ENCODE measurements at regions not wholly inside any gene's neighbourhood (a gene's known extent, or its start where the extent isn't known, plus 50 kb on each side); places are given as distances from the start of the nearest gene placed in this dataset.

DNA sequence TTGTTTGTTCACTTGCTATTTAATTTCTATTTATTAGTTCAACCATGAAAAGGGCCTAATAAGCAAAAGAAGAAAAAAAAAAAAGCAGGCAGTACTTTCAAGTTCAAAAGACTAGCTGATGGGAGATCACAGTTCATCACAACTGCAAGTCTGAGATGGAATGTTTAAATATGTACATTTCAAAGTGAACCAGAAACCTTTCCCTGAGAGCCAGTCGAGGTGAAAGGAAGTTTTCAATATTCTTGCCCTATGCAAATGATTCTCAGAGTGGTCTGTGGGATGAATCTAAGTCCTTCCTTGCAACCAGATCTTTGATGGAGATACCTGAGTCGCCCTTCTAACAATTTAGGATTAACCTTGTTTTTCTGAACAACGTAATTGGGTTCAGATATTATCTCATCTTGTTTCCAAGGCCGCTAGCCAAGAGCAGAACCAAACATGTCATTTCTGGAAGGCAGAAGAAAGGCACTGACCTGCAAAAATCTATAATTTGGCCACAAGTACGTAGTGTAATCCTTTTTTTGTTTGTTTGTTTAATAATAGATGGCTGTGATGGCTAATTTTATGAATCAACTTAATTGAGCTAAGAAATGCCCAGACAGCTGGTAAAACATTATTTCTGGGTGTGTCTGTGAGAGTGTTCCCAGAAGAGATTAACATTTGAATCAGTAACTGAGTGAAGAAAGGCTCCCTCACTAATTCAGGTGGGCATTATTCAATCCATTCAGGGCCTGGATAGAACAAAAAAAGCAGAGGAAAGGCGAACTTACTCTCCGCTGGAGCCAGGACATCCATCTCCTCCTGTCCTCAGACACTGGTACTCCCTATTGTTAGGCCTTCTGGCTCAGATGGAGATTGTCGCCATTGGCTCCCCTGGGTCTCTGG, 171.1 kb upstream of the TMPO start:
- no peak for TF ChIP-seq SPI1 (IDR thresholded peaks at IDR 0.05; ENCODE audit: borderline replicate concordance, low read depth, low read length)
- TF ChIP-seq, protein P1, sequence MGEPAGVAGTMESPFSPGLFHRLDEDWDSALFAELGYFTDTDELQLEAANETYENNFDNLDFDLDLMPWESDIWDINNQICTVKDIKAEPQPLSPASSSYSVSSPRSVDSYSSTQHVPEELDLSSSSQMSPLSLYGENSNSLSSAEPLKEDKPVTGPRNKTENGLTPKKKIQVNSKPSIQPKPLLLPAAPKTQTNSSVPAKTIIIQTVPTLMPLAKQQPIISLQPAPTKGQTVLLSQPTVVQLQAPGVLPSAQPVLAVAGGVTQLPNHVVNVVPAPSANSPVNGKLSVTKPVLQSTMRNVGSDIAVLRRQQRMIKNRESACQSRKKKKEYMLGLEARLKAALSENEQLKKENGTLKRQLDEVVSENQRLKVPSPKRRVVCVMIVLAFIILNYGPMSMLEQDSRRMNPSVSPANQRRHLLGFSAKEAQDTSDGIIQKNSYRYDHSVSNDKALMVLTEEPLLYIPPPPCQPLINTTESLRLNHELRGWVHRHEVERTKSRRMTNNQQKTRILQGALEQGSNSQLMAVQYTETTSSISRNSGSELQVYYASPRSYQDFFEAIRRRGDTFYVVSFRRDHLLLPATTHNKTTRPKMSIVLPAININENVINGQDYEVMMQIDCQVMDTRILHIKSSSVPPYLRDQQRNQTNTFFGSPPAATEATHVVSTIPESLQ (CRISPR knock-in tag; IDR thresholded peaks at IDR 0.05), result no peak
- no peak for TF ChIP-seq SMARCE1 (IDR thresholded peaks at IDR 0.05)
- TF ChIP-seq JUND (IDR thresholded peaks at IDR 0.05; ENCODE audit: borderline replicate concordance, low read depth, low read length), result no peak
- no peak for TF ChIP-seq JUND (tag; IDR thresholded peaks at IDR 0.05; ENCODE audit: borderline replicate concordance, low read depth, low read length)
- TF ChIP-seq EZH2 (IDR thresholded peaks at IDR 0.05; ENCODE audit: borderline replicate concordance, low read depth, low read length), result no peak
- TF ChIP-seq, protein P2, sequence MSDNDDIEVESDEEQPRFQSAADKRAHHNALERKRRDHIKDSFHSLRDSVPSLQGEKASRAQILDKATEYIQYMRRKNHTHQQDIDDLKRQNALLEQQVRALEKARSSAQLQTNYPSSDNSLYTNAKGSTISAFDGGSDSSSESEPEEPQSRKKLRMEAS (CRISPR knock-in tag; IDR thresholded peaks at IDR 0.05), result no peak
- no peak for TF ChIP-seq POLR2A (conservative IDR thresholded peaks at IDR 0.05)
- TF ChIP-seq KAT2B (IDR thresholded peaks at IDR 0.05; ENCODE audit: low read depth, low read length), result no peak
- TF ChIP-seq ZNF707 (CRISPR knock-in tag; conservative IDR thresholded peaks at IDR 0.05), result no peak
- TF ChIP-seq TARDBP (IDR thresholded peaks at IDR 0.05), result no peak
- no peak for TF ChIP-seq NR2C2 (CRISPR knock-in tag; IDR thresholded peaks at IDR 0.05)
- TF ChIP-seq NR2C2 (tag; IDR thresholded peaks at IDR 0.05), result no peak
- TF ChIP-seq RHOXF2B (CRISPR knock-in tag; conservative IDR thresholded peaks at IDR 0.05), result no peak
- TF ChIP-seq MAFF (IDR thresholded peaks at IDR 0.05; ENCODE audit: low read length), result no peak
- TF ChIP-seq TAF1 (IDR thresholded peaks at IDR 0.05; ENCODE audit: control insufficient read depth, extremely low read depth, insufficient read depth, low read length, severe bottlenecking), result no peak

Data from K562 (cell line).